ENCODE measurements at regions not wholly inside any gene's neighbourhood (a gene's known extent, or its start where the extent isn't known, plus 50 kb on each side); places are given as distances from the start of the nearest gene placed in this dataset.

DNA sequence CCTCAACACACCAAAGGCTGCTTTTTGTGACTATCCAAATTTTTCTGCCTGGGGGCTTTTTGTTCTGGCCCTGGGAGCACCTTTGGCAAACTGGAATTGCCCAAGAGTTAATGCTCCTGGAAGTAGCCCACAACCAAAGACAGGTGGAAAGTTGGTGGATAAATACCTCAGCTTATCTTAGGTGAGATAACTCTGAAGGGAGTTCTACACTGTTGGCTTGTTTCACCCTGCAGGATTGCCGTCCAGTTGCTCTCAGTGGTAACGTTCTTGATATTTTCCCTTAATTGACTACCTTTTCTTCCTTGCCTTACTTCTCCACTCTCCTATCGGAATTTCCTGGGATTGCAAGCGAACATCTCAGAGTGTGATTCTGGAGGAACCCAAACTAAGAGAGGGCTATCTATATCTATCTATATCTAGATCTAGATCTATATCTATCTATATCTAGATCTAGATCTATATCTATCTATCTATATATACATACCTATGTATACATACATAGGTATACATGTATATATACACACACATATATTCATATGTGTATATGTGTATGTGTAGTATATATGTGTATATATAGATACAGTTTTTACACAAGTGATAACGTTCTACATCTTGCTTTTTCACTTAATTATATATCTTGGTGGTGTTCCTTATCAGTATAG lies 82.6 kb upstream of the DHX15 start:
- Histone ChIP-seq H3K36me3 (ENCODE audit: control insufficient read depth in 2 of 2, extremely low read depth in 1 of 2, insufficient read depth in 2 of 2, low read length in 2 of 2) (no peaks in the 10 kb centered on the region), H3K4me3 (ENCODE audit: control insufficient read depth in 2 of 3, extremely low read depth in 1 of 3, insufficient read depth in 2 of 3, low read depth in 1 of 3, low read length in 3 of 3) (no peak overlapping the region), H3K27me3 (ENCODE audit: control insufficient read depth, extremely low read depth, insufficient read depth, low read length) (peaks cover 69% of the 10 kb centered on the region), H3K9me1 (ENCODE audit: control insufficient read depth, extremely low read depth, insufficient read depth, low read length) (no peaks in the 10 kb centered on the region), H3K27ac (ENCODE audit: control insufficient read depth, insufficient read depth, low read length) (no peak overlapping the region), H4K20me1 (ENCODE audit: control insufficient read depth, extremely low read depth, insufficient read depth, low read length) (no peaks in the 10 kb centered on the region), H3K4me1 (ENCODE audit: control insufficient read depth, extremely low read depth, insufficient read depth, low read length) (no peaks in the 10 kb centered on the region), H3K9ac (ENCODE audit: control insufficient read depth, extremely low read depth, insufficient read depth, low read length) (no peak overlapping the region), H3K9me3 (ENCODE audit: control insufficient read depth, low read depth, low read length) (no peaks in the 10 kb centered on the region), H2AFZ (ENCODE audit: control insufficient read depth, low read length) (no peak overlapping the region), H3K79me2 (ENCODE audit: control insufficient read depth, insufficient read depth, low read length) (no peaks in the 10 kb centered on the region), H3K4me2 (ENCODE audit: control insufficient read depth, extremely low read depth, insufficient read depth, low read depth, low read length) (no peak overlapping the region)
- FAIRE-seq = no peak
- no peak for TF ChIP-seq EZH2 (IDR thresholded peaks at IDR 0.05; ENCODE audit: low read length)
- TF ChIP-seq, protein P1, sequence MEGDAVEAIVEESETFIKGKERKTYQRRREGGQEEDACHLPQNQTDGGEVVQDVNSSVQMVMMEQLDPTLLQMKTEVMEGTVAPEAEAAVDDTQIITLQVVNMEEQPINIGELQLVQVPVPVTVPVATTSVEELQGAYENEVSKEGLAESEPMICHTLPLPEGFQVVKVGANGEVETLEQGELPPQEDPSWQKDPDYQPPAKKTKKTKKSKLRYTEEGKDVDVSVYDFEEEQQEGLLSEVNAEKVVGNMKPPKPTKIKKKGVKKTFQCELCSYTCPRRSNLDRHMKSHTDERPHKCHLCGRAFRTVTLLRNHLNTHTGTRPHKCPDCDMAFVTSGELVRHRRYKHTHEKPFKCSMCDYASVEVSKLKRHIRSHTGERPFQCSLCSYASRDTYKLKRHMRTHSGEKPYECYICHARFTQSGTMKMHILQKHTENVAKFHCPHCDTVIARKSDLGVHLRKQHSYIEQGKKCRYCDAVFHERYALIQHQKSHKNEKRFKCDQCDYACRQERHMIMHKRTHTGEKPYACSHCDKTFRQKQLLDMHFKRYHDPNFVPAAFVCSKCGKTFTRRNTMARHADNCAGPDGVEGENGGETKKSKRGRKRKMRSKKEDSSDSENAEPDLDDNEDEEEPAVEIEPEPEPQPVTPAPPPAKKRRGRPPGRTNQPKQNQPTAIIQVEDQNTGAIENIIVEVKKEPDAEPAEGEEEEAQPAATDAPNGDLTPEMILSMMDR (optimal IDR thresholded peaks at IDR 0.05 in 1 of 3, IDR thresholded peaks at IDR 0.05 in 1 of 3, conservative IDR thresholded peaks at IDR 0.05 in 1 of 3; ENCODE audit: extremely low read depth in 1 of 3, insufficient read depth in 2 of 3, low read length in 3 of 3) = no peak
- DNase-seq (ENCODE audit: low read depth, low spot score) = no peak
- dilution Hi-C loops (cut with MboI; ENCODE audit: extremely low pct_ligation_motif_present, low sequenced_read_pairs) = no loop called here

DNA sequence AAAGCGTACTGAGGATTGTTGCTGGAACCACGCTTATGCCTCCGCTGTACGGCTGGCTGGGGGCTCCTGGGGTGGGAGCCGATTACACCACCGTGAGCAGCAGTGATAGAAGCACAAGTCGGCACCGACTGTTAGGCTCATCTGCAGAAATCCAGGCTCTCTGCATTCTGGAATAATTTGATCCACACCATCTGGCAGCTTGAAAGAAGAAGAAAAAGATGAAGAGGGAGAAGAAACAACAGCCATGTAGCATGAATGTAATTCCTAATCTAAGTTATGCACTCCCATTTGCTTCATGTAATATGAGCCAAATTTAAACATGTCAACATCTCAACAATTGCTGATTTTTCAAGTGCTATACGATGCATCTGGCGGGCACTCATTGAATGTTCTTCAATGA lies 84.6 kb upstream of the DHX15 start:
- peaks cover 69% of the 10 kb centered on the region for H3K27me3 ChIP-seq (ENCODE audit: control insufficient read depth, extremely low read depth, insufficient read depth, low read length)
- H3K4me1 ChIP-seq (ENCODE audit: control insufficient read depth, extremely low read depth, insufficient read depth, low read length) = no peaks in the 10 kb centered on the region
- no peak overlapping the region for H3K9ac ChIP-seq (ENCODE audit: control insufficient read depth, extremely low read depth, insufficient read depth, low read length)
- H3K4me3 ChIP-seq (ENCODE audit: control insufficient read depth in 2 of 3, extremely low read depth in 1 of 3, insufficient read depth in 2 of 3, low read depth in 1 of 3, low read length in 3 of 3) = no peak overlapping the region
- H3K36me3 ChIP-seq (ENCODE audit: control insufficient read depth in 2 of 2, extremely low read depth in 1 of 2, insufficient read depth in 2 of 2, low read length in 2 of 2) = no peaks in the 10 kb centered on the region
- dilution Hi-C loops (cut with MboI; ENCODE audit: extremely low pct_ligation_motif_present, low sequenced_read_pairs) = no loop called here
- TF ChIP-seq EZH2 (IDR thresholded peaks at IDR 0.05; ENCODE audit: low read length) = no peak
- TF ChIP-seq, protein P1 (optimal IDR thresholded peaks at IDR 0.05 in 1 of 3, IDR thresholded peaks at IDR 0.05 in 1 of 3, conservative IDR thresholded peaks at IDR 0.05 in 1 of 3; ENCODE audit: extremely low read depth in 1 of 3, insufficient read depth in 2 of 3, low read length in 3 of 3) = no peak
- H3K9me1 ChIP-seq (ENCODE audit: control insufficient read depth, extremely low read depth, insufficient read depth, low read length) = no peaks in the 10 kb centered on the region
- DNase-seq (ENCODE audit: low read depth, low spot score) (no peak), FAIRE-seq (no peak)
- H3K4me2 ChIP-seq (ENCODE audit: control insufficient read depth, extremely low read depth, insufficient read depth, low read depth, low read length) = no peak overlapping the region
- H3K9me3 ChIP-seq (ENCODE audit: control insufficient read depth, low read depth, low read length) = no peaks in the 10 kb centered on the region
- no peaks in the 10 kb centered on the region for H3K79me2 ChIP-seq (ENCODE audit: control insufficient read depth, insufficient read depth, low read length)
- no peaks in the 10 kb centered on the region for H4K20me1 ChIP-seq (ENCODE audit: control insufficient read depth, extremely low read depth, insufficient read depth, low read length)
- H2AFZ ChIP-seq (ENCODE audit: control insufficient read depth, low read length) = no peak overlapping the region
- no peak overlapping the region for H3K27ac ChIP-seq (ENCODE audit: control insufficient read depth, insufficient read depth, low read length)

All from keratinocyte (primary cell).